ENCODE measurements at regions not wholly inside any gene's neighbourhood (a gene's known extent, or its start where the extent isn't known, plus 50 kb on each side); places are given as distances from the start of the nearest gene placed in this dataset.

DNA sequence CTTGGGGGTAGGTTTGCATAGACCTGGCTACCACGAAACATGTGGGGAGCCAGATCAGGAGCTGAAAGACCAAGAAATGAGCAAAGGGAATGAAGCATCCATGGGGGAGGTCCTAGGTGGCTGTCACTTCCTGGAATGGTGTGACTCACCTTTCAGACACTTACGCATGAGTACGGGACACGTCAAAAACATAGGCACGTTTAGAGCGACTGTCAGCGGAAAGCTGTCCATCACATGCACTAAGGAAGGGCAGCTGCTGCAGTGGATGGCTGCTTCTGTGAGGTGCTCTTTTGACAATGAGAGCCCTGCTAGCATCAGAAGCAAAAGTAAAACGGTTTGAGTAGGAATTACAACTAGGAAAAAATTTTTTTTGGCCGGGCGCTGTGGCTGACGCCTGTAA lies 244.6 kb upstream of the CCDC54 start:
- TF ChIP-seq EZH2phosphoT487 (IDR thresholded peaks at IDR 0.05; ENCODE audit: low read depth), result no peak
- TF ChIP-seq, protein P1, sequence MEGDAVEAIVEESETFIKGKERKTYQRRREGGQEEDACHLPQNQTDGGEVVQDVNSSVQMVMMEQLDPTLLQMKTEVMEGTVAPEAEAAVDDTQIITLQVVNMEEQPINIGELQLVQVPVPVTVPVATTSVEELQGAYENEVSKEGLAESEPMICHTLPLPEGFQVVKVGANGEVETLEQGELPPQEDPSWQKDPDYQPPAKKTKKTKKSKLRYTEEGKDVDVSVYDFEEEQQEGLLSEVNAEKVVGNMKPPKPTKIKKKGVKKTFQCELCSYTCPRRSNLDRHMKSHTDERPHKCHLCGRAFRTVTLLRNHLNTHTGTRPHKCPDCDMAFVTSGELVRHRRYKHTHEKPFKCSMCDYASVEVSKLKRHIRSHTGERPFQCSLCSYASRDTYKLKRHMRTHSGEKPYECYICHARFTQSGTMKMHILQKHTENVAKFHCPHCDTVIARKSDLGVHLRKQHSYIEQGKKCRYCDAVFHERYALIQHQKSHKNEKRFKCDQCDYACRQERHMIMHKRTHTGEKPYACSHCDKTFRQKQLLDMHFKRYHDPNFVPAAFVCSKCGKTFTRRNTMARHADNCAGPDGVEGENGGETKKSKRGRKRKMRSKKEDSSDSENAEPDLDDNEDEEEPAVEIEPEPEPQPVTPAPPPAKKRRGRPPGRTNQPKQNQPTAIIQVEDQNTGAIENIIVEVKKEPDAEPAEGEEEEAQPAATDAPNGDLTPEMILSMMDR (IDR thresholded peaks at IDR 0.05; ENCODE audit: low read depth, low read length), result no peak
